DMS79 treated with DMSO at 0.1 percent for 48 hours (cell line): ENCODE measurements at regions not wholly inside any gene's neighbourhood (a gene's known extent, or its start where the extent isn't known, plus 50 kb on each side); places are given as distances from the start of the nearest gene placed in this dataset.
A peak's percentile ranks its signal among the peaks of the same experiment; 100 is the strongest.

Source experiments
- DNase-seq: peaks from one replicate; lab custom pipeline; 2025; lab: John Stamatoyannopoulos, UW

DNA sequence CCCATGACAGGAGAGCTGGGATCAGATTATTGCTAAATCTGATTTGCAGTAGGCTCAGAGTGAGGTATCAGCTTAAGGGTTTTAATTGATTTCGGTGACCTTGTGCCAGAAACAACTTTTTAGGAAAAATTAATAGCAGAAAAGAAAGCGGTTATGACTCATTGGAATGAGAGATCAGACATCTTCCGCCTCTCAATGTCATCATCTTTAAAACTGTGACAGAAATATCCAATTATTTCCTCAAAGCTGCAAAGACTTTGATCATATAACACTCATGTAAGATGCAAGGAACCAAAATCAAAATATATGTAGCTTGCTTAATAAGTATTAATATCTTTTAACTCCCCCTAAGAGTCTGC is 190.1 kb upstream of the FOXF1 start:
- no peak for DNase-seq

DNA sequence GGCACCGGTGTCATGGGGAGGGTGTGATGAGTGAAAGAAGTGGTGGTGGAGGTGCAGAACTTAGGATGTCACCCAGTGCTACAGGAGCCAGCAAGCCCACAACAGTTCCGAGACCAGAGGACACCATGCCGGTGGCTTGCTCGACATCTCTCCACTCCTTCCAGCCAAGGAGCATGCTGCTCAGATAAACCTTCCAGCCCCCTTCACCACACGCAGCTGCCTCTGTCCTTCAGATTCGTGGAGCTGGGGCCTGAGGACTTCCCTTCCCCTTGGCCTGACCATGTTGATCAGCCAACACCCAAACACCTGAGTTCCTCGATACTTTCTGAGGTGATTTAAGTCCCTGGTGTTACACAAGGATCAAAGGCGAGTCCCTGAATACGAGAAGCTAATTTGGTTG is 188.8 kb upstream of the FOXF1 start:
- DNase-seq = no peak

DNA sequence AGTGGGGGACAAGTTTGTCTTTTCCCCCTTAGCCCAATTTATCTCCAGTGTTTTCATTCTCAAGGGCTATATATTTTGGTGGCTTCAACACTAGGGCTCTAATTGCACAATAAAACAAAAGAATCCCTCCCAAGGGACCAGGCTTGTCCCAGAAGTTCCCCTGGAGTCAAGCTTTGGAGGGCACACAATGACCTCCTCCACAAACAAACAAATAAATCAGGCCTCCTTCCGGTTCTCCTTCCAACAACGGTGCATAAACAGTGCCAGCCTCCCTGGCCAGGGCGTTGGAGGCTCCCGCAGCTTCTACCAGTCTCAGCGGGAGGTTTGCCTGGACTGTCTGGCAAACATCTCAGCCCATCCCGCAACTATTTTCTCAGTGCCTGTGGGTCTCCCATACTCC is 188.0 kb upstream of the FOXF1 start:
- DNase-seq = no peak

DNA sequence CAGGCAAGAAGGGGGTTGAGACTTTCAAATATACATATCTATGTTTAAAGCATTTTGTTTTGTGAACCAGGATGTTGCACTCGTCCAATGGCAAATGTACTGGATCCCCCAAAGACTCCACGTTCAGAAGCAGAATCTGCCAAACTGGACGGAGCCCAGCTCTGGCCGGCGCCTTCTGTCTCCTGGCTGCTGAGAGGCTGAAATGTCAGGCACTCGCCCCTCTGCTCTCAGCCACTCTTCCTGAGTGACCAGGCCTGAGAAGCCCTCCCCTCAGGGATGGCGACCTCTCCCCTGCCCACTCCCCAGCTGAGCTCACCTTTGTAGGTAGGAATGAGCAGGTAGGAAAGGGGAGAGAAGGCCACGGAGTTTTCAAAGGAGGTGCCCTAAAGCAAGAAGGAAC is 187.5 kb upstream of the FOXF1 start:
- DNase-seq = no peak

DNA sequence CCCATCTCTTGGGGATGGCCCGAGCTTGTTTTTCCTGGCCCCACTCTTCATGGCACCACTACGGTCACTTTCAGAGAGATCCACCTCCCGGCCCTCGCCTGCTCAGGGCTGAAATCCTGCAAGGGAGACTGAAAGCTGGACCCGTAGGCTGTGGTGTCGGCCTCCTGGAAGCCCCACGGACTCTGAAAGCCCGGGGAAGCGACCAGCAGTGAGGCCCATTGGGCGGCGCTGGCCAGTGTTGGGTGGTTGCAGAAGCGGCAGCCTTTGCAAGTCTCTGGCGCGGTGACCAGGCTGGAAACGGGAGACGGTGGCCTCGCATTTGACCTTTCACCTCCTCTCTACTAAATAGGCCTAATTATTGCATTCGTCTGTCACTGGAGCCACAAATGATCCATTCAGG is 186.0 kb upstream of the FOXF1 start:
- no peak for DNase-seq

DNA sequence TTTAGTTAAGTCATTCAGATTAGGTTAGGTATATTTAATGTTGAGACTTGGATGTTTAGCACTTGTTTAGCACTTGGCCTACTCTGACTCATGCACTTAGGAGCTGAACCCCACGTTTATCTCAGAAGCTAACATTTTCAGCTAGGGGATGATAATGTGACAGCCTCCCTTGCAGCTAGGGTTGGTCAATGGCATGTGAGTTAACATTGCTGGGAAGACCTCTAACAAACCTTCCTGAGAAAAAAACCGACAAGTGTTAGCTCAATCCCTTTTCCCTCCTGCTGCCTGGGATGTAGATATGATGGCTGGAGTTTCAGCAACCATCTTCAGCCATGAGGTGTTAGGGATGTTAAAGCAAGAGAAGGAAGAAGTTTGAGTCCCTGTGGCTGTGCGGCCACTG is 185.0 kb upstream of the FOXF1 start:
- no peak for DNase-seq

DNA sequence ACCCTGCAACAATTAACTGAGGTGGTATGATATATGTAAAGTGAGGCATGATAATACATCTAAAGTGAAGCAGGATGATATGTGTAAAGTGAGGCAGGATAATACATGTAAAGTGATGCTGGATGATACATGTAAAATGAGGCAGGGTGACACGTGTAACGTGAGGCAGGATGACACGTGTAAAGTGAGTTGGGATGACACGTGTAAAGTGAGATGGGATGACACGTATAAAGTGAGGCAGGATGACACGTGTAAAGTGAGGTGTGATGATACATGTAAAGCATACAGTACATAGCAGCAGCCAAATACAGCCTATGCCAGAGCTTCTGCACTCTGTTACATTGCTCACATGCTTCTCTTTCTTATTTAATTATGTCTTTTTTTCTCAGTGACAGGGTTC is 184.4 kb upstream of the FOXF1 start:
- no peak for DNase-seq

DNA sequence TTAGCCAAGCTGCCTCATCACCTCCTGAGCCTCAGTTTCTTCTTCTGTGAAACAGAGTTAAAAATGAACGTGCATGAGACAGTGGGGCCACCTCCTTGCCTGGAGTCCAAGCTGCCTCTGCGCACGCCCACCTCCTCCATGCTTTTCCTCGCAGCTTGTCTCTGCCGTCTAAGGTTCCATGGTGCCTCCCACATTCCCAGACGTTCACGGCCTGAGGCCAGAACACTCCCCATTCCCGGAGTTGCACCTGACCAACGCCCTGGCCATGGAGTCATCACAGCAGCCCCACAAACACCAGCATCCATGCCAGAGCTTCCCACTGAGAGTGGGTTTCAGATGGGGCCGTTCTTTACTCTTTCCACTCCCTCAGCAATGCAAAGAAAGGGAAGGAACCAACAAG is 183.0 kb upstream of the FOXF1 start:
- DNase-seq = no peak

DNA sequence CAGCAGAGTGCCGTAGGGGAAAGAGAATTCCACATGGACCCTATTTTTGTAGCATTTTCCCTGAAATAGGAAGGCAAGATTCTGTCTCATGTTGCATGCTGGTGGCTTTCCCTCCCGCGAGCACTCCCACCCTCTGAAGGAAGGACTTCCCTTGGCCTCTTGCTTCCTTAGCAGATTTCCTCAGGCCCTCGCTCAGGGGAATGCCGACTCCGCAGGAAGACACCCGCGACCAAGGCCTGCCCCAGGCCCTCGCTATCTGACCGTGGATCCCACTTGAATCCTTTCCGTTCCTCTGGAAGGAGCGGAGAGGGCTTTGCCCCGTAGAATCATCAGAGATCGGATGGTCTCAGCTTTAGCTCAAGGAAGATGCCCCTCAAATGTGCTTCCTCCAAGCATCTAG is 179.4 kb upstream of the FOXF1 start:
- no peak for DNase-seq

DNA sequence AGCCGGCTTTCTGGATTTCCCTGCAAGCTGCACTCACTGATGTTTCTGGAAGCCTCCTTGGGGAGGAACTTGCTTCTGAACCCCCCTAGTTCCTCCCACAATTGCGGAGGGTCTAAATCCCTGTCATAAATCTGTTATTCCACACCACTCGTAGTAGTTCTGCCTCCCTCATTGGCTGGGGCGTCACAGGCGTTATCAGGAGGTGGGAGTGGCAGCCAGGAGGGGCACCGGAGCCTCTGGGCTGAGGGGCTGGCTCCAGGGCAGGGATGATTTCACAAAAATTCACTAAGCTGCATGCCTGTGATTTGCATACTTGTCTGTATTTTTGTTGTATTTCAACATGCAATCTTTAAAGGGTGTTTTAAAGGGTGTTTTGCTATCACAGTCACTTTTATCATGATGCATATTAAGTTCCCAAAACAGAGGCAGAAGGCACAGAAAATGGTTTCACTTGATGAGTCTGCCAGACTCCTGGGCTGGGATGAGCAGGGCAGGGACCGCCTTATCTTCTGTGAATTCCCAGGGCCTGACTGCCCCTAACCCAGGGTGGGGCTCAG is 176.2 kb upstream of the FOXF1 start:
- no peak for DNase-seq

DNA sequence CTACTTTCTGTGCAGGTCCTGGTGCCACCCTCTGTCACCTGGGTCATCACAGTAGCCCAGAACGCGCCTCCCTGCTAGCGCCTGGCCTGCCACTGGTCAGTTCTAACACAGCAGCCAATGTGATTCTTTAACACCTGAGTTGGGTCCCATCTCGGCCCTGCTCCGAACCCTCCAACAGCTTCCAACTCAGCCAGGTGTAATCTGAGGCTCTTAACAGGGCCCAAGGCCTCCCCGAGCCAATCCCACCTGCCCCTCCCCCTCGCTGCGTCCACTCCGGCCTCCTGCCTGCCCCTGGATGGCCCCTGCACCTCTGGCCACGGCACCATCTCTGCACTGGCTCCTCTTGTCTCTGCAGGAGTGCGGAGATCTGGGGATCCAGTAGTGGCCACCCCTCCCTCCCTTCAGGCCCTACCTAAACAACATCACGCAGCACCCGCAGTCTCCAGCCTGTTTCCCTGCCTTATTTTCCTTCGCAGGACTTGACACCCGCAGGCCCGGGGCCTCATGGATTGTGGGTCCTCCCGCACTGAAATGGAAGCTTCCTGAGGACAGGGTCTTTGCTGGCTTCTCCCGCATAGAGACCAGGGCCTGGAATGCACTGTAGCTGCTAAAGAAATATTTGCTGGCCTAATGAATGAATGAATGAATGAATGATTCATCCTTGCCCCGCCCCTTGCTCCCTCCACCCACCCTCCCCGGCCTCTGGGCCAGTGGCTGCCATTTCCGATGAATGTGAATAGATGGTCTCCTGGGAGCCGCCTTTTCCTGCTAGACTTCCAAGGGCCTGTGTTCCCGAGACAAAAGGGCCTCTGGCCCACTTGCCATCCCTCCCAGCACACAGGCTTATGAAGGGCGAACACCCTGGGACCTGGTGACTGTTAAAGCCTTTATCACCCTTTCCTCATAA is 174.8 kb upstream of the FOXF1 start:
- no peak for DNase-seq

DNA sequence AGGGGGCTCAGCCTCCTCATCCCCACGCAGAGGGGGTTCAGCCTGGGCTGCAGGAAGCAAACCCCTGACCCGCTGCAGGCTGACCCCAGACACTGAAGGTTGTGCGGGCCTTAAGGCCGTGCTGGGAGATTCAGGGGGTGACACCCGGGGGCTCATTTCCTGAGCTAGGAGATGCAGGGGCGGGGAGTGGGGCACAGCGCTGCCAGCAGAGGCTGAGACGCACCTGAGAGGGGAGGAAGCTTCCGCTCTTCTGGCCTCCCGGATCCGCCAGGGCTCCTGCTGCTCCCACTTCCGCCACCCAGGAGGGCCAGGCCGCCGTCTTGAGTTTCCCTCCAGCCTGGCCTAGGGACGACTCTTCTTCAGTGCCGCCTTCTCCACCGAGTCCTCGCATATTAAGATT is 173.2 kb upstream of the FOXF1 start:
- DNase-seq = no peak

DNA sequence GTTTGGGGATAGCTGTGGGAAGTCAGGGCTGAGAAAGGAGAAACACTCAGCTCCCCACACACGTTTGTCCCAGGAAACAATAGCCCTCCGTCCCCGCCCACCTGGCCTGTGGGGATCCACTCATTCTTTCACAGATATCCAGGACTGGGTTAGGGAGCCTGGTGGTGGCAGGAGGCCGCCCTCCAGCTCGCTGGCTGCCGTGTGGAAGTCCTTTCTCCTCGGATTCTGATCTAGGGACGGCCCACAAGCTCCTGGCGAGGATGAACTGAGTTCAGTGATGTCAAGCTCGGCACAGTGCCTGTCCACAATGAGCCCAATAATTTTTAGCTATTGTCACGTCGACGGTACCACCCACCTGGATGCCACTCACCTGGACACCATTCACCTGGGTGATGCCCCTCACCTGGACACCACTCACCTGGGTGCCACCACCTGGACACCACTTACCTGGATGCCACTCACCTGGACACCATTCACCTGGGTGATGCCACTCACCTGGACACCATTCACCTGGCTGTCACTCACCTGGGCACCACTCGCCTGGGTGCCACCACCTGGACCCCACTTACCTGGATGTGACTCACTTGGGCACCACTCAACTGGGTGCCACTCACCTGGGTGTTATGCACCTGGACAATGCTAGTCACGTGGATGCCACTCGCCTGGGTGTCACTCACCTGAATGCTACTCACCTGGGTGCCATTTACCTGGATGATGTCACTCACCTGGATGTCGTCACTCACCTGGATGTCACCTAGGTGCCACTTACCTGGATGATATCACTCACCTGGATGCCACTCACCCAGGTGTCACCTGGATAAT is 172.5 kb upstream of the FOXF1 start:
- DNase-seq = no peak

DNA sequence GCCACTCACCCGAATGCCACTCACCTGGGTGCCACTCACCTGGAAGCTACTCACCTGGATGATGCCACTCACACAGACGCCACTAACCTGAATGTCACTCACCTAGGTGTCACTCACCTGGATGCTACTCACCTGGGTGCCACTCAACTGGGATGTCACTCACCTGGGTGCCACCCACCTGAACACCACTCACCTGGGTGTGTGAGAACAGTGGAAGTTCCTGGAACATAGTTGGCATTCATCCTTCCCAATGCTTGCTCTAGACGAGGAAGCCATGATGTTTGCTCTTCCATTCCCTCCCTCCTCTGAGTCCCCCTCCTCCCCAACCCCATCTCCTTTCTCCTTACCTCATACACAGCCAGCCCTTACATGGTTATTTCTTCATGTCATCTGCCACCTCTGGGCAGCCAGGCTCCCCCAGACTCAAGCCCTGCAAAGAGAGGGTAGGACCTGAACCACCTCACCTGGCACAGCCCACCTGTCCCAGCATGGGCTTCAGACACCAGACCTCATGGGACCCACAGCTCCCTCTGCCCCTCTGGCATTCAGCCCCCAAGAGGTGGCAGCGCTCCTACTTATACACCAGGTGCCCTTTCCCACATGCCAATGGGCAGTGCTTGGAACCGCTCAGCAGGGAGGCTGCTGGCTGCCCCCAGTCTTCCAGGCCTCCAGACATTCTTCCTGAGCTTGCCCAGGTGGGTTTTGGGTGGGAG is 171.8 kb upstream of the FOXF1 start:
- DNase-seq = no peak

DNA sequence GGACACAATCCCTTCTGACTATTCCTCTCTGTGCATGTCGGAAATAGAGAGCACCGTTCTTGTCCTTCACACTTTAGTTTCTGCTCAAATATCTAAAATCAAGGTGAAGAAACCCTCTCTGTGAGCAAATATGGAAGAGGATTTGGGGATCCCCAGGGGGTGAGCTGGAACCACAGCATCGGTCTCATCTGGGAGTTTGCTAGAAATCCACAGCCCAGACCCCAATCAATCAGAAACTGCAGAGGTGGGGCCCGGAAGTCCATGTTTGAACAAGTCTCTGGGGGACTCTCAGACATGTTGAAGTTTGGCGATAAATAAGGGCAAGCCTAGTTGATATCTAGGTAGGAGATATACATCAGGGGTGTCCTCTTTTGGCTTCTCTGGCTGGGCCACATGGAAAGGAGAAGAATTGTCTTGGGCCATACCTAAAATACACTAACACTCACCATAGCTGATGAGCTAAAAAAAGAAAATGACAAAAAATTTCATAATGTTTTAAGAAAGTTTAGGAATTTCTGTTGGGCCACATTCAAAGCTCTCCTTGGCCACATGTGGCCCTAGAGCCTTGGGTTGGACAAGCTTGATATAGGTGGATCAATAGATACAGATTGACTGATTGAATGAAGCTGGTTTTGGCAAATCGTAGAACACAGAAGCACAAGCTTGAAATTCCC is 168.0 kb upstream of the FOXF1 start:
- DNase-seq = no peak

DNA sequence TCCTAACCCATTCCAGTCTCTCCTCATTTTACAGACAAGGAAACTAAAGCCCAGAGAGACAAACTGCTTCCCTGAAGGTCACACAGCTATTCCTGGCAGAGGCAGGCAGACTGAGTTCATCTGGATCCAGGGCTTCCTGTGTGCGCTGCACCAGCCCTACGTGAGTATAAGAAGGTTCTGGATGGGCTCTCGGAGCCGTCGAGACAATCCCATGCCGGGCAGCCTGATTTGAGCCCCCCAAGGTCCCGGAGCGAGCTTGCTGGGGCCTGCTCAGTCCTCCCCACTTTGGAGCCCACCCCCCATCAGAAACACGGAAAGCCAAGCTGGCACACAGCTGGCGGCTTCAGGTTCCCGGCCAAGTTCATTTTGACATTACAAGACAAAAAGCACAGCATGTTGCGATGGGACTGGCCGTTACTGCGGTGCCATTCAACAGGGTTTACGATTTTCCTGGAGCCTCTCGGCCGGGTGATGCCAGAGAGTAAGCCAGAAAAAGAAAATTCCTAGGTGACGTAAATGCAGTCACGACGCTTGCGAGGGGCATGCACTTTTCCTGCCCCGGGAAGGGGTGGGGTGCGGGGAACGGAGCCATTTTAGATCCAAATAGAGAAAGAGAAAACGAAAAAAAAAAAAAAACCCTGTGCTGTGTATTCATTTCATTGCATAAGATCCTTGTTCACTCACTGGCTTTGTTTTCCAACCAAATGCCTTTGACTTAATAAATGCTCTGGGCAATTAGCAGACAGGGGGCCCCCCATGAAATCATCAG is 167.1 kb upstream of the FOXF1 start:
- DNase-seq = no peak

DNA sequence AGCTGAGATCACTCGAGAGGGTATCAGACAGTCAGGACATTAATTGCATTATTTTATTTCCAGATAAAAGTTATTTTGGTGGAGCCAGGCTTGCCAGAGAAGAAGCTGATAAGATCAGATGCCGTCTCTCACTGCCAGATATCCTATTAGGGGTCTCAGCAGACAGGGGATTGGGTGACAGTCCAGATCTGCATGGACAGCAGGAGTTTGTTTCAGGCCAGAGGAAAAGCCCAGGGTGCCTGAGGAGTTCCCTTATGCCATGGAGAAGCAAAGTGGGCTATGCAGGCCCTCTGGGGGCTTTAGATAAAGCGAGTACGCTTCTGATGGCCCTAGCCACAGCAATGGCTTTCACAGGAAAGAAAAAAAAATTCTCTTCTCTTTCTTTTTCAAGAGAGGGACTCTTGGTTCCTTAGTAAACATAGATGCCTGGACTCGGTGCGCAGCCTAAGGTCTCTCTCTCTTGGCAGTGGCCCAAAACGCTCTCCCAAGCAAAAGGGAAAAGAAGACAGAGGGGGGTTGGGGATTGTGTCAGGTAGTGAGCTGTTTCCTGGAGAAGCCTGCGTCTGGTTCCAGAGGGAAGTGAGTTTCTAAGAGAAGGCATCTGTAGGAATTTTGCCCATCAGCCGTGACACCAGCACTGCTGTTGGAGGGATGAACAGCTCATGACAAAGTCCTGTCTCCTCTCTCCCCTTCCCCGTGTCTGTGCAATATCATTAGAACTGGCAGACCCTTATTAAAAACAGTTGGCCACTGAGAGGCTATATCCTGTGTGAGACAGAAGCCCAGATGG is 166.3 kb upstream of the FOXF1 start:
- peak; percentile 2 for DNase-seq

DNA sequence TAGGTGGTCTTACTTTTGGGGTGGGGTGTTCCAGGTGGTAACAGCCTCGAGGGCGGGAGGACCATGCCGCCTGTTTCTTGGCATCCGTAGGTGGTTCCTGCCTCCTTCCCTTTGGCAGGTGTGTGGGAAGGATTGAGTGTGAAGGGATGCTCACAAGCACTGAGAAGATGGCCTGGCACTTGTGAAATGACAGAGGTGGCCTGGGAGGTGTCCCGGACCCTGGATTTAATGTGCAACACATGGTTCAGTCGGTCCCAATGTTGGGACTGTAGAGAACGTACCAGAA is 165.8 kb upstream of the FOXF1 start:
- no peak for DNase-seq

DNA sequence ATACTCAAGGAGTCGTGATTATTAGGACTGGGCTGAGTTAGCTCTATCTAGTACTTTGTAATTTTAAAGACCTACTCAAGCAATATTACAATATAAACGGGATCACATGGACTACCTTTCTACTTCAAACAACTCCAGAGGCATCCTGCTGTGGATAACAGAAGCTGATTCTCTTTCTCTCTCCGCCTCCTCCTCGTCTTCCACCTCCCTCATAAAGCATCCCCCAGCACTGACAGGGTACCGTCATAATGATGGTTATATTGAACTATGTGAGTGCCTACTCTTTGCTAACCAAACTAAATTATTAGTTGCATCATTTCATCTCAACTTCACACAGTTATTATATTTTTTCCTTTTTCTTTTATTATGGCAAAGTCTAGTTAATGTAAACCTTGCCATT is 165.4 kb upstream of the FOXF1 start:
- DNase-seq = no peak

DNA sequence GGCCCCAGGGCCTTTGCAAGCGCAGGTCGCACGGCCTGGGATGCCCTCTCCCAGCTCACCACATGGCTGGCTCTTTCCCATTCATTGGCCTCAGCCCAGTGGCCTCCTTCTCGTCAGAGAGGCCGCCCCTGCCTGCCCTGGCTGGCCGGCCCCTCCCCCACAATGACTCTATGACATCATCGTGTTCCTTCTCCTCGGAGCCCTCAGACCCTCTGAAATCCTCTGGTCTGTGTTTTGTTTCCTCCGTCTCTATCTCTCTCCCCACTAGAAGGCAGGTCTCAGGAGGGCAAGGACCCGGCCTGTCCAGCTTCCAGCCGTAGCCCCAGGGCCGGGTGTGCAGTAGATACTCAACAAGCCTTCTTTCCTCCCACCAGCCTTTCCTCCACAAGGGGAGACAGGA is 164.8 kb upstream of the FOXF1 start:
- no peak for DNase-seq

DNA sequence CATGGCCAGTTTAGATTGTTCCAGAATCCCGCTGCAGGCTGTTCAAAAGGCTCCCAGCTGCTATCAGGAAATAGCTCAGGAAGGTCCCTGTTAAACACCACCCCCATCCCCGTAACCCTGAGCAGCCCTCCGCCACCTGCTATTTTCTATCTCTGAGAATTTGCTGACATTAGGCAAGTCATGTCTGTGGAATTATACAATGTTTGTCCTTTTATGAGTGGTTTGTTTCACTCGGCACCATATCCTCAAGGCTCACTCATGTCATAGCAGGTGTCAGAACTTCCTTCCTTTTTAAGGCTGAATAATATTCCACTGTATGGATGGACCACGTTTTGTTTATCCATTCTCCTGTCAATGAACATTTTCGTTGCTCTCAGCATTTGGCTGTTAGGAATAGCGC is 164.3 kb upstream of the FOXF1 start:
- no peak for DNase-seq
